SK-N-SH (cell line): ENCODE measurements at regions not wholly inside any gene's neighbourhood (a gene's known extent, or its start where the extent isn't known, plus 50 kb on each side); places are given as distances from the start of the nearest gene placed in this dataset.

Experiments used
- POLR2AphosphoS5 ChIP-seq: IDR thresholded peaks from 2 replicates; pipeline ENCODE4 v1.6.1; 2012; ENCODE audit warnings: low read depth, low read length
- SIN3A ChIP-seq: IDR thresholded peaks from 2 replicates; pipeline ENCODE4 v1.6.1; 2012; ENCODE audit warnings: low read depth, mild to moderate bottlenecking, low read length, moderate library complexity, borderline replicate concordance
- TF ChIP-seq, protein P1 (sequence below): fragments of 200-600 bp; sonication (generic); IDR thresholded peaks from 2 replicates; pipeline ENCODE4 v1.6.1; 2017; ENCODE audit warnings: antibody characterized with exemption, mild to moderate bottlenecking, moderate library complexity

- TF ChIP-seq, protein P1, sequence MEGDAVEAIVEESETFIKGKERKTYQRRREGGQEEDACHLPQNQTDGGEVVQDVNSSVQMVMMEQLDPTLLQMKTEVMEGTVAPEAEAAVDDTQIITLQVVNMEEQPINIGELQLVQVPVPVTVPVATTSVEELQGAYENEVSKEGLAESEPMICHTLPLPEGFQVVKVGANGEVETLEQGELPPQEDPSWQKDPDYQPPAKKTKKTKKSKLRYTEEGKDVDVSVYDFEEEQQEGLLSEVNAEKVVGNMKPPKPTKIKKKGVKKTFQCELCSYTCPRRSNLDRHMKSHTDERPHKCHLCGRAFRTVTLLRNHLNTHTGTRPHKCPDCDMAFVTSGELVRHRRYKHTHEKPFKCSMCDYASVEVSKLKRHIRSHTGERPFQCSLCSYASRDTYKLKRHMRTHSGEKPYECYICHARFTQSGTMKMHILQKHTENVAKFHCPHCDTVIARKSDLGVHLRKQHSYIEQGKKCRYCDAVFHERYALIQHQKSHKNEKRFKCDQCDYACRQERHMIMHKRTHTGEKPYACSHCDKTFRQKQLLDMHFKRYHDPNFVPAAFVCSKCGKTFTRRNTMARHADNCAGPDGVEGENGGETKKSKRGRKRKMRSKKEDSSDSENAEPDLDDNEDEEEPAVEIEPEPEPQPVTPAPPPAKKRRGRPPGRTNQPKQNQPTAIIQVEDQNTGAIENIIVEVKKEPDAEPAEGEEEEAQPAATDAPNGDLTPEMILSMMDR = no peak
- TF ChIP-seq POLR2AphosphoS5 = no peak
- TF ChIP-seq SIN3A = no peak
These were observed 170.4 kb downstream of the PCDH18 start for GRCh38 chr4:137361756-137362470.
